ENCODE measurements at regions not wholly inside any gene's neighbourhood (a gene's known extent, or its start where the extent isn't known, plus 50 kb on each side); places are given as distances from the start of the nearest gene placed in this dataset.
A peak's percentile ranks its signal among the peaks of the same experiment; 100 is the strongest.

DNA sequence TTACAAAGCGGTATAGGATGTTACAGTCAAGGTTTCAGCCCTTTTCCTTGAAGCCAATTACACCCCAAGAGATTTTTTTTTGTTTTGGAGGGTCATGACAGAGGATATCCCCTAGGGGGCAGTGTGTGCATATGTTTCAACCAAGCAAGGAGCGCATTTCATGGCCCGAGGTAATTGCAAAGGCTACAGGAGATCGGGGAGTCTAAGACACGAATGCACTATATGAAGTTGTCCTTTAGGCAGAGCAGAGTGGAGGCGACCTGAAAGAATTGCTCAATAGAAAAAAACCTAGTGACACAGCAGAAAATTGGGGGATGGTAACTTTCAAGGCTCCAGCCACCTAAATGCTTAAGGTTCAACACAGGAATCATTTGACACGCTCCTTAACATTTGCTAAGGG, 219.8 kb upstream of the PARD3B start:
- Histone ChIP-seq H3K27ac (ENCODE audit: low read depth, low read length) (no peak overlapping the region), H3K36me3 (ENCODE audit: control insufficient read depth in 1 of 2, insufficient read depth in 2 of 2, low read length in 2 of 2) (no peaks in the 10 kb centered on the region), H3K9me2 (ENCODE audit: insufficient read depth) (no peaks in the 10 kb centered on the region), H3K27me3 (ENCODE audit: insufficient read depth, low read length) (no peaks in the 10 kb centered on the region), H3K9ac (ENCODE audit: low read length) (no peak overlapping the region), H3K4me3 (replicated peaks in 1 of 2; ENCODE audit: low read depth in 1 of 2, low read length in 2 of 2) (no peak overlapping the region), H3K9me3 (ENCODE audit: control insufficient read depth in 1 of 2, insufficient read depth in 1 of 2, low read depth in 1 of 2, low read length in 2 of 2) (no peaks in the 10 kb centered on the region), H3K4me1 (ENCODE audit: control insufficient read depth in 1 of 2, insufficient read depth in 2 of 2, low read length in 2 of 2) (no peaks in the 10 kb centered on the region), H3K4me2 (ENCODE audit: low read length) (peak overlapping the region; percentile 23; the same call in 1 of the 2 replicates), H4K20me1 (ENCODE audit: insufficient read depth) (no peaks in the 10 kb centered on the region), H3K79me2 (ENCODE audit: insufficient read depth, low read length) (no peaks in the 10 kb centered on the region), H2AFZ (ENCODE audit: low read depth, low read length, poor library complexity, severe bottlenecking) (peak overlapping the region; percentile 61)
- POLR2A ChIA-PET, result no interaction called here
- ATAC-seq (peak; percentile 91), DNase-seq (ENCODE audit: low read depth, low spot score) (peak; percentile 62)
- intact Hi-C loops (cut with micrococcal nuclease), result loop anchor here (1.0 to 10.0 kb wide), 7 partner anchors 65 to 1623 kb away; no protein-coding TSS in a partner anchor
- BruUV-seq (replicated peaks), result no TSS peak
- TF ChIP-seq ZFX (IDR thresholded peaks at IDR 0.05) (no peak), YY1 (IDR thresholded peaks at IDR 0.05; ENCODE audit: extremely low read depth, insufficient replicate concordance, low read depth, low read length) (no peak), EZH2phosphoT487 (IDR thresholded peaks at IDR 0.05; ENCODE audit: borderline replicate concordance) (no peak), EGR1 (IDR thresholded peaks at IDR 0.05; ENCODE audit: low read depth) (no peak), JUND (IDR thresholded peaks at IDR 0.05) (no peak), ZNF274 (IDR thresholded peaks at IDR 0.05; ENCODE audit: low read depth, low read length) (no peak), RAD21 (IDR thresholded peaks at IDR 0.05; ENCODE audit: low read depth) (peak; percentile 88), ELF1 (IDR thresholded peaks at IDR 0.05; ENCODE audit: borderline replicate concordance, low read depth) (no peak), ATF3 (IDR thresholded peaks at IDR 0.05) (no peak), TCF7L2 (IDR thresholded peaks at IDR 0.05; ENCODE audit: borderline replicate concordance, extremely low read depth, insufficient read depth, insufficient read length) (no peak), FOSL1 (IDR thresholded peaks at IDR 0.05; ENCODE audit: low read depth) (no peak), MAX (IDR thresholded peaks at IDR 0.05) (no peak), CEBPB (IDR thresholded peaks at IDR 0.05; ENCODE audit: low read depth) (no peak), SP1 (IDR thresholded peaks at IDR 0.05; ENCODE audit: low read depth) (no peak), SRF (IDR thresholded peaks at IDR 0.05; ENCODE audit: low read depth) (no peak)
- TF ChIP-seq, protein P1, sequence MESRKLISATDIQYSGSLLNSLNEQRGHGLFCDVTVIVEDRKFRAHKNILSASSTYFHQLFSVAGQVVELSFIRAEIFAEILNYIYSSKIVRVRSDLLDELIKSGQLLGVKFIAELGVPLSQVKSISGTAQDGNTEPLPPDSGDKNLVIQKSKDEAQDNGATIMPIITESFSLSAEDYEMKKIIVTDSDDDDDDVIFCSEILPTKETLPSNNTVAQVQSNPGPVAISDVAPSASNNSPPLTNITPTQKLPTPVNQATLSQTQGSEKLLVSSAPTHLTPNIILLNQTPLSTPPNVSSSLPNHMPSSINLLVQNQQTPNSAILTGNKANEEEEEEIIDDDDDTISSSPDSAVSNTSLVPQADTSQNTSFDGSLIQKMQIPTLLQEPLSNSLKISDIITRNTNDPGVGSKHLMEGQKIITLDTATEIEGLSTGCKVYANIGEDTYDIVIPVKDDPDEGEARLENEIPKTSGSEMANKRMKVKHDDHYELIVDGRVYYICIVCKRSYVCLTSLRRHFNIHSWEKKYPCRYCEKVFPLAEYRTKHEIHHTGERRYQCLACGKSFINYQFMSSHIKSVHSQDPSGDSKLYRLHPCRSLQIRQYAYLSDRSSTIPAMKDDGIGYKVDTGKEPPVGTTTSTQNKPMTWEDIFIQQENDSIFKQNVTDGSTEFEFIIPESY (IDR thresholded peaks at IDR 0.05; ENCODE audit: extremely low read depth, insufficient replicate concordance, low read length), result no peak
- TF ChIP-seq, protein P2, sequence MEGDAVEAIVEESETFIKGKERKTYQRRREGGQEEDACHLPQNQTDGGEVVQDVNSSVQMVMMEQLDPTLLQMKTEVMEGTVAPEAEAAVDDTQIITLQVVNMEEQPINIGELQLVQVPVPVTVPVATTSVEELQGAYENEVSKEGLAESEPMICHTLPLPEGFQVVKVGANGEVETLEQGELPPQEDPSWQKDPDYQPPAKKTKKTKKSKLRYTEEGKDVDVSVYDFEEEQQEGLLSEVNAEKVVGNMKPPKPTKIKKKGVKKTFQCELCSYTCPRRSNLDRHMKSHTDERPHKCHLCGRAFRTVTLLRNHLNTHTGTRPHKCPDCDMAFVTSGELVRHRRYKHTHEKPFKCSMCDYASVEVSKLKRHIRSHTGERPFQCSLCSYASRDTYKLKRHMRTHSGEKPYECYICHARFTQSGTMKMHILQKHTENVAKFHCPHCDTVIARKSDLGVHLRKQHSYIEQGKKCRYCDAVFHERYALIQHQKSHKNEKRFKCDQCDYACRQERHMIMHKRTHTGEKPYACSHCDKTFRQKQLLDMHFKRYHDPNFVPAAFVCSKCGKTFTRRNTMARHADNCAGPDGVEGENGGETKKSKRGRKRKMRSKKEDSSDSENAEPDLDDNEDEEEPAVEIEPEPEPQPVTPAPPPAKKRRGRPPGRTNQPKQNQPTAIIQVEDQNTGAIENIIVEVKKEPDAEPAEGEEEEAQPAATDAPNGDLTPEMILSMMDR (IDR thresholded peaks at IDR 0.05 in 2 of 3, conservative IDR thresholded peaks at IDR 0.05 in 1 of 3; ENCODE audit: borderline replicate concordance in 1 of 3, insufficient read depth in 1 of 3, low read depth in 2 of 3, low read length in 2 of 3), result peak; percentile 58 to 87 (median 72); a peak in 5 of 6 replicates
- CTCF ChIA-PET, result no interaction called here
- RAD21 ChIA-PET (ENCODE audit: low non-redundant PET in 1 of 2, low total read pairs in 2 of 2, uncharacterized antibody in 2 of 2, unreplicated experiment in 2 of 2), result no interaction called here
